ENCODE measurements at regions not wholly inside any gene's neighbourhood (a gene's known extent, or its start where the extent isn't known, plus 50 kb on each side); places are given as distances from the start of the nearest gene placed in this dataset.

DNA sequence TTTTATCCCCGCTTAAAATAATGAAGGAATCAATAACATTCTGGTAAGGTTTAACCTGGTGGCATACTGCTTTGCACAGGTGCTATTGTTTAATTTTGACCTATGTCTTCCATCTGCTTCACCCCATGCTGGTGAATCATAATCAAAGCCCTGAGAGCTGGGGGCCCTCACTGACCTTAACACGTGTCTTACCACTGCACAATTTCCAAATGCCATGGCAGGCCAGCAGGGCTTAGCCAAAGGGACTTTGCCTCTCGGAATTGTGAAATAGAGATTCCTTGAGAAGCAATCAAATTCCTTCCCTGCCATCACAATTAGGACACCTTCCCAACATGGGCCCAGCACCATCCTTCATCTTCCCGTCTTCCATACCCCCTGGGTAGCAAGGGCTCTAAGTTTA lies 242.6 kb upstream of the THBS1 start:
- no peak for DNase-seq
- no peak overlapping the region for H3K4me3 ChIP-seq
- WGBS, 5 donors = 64 to 90% (median 73%) methylated on average over 4 of the region's 4 CpGs
- intact Hi-C loops (cut with DNase I; ENCODE audit: low total_unique reads) = no loop called here
- H3K27me3 ChIP-seq (replicated peaks in 1 of 7) = no peaks in the 10 kb centered on the region
- H3K27ac ChIP-seq = no peak overlapping the region
- no peaks in the 10 kb centered on the region for H3K36me3 ChIP-seq
- TF ChIP-seq POLR2AphosphoS5 (IDR thresholded peaks at IDR 0.05) = no peak
- no peak for TF ChIP-seq CTCF (IDR thresholded peaks at IDR 0.05 in 8 of 11, conservative IDR thresholded peaks at IDR 0.05 in 3 of 11)
- no peak for TF ChIP-seq POLR2A (IDR thresholded peaks at IDR 0.05)
- peaks cover 0 to 10% (median 5%) of the 10 kb centered on the region in 8 donors for H3K9me3 ChIP-seq
- H3K4me1 ChIP-seq = no peaks in the 10 kb centered on the region

DNA sequence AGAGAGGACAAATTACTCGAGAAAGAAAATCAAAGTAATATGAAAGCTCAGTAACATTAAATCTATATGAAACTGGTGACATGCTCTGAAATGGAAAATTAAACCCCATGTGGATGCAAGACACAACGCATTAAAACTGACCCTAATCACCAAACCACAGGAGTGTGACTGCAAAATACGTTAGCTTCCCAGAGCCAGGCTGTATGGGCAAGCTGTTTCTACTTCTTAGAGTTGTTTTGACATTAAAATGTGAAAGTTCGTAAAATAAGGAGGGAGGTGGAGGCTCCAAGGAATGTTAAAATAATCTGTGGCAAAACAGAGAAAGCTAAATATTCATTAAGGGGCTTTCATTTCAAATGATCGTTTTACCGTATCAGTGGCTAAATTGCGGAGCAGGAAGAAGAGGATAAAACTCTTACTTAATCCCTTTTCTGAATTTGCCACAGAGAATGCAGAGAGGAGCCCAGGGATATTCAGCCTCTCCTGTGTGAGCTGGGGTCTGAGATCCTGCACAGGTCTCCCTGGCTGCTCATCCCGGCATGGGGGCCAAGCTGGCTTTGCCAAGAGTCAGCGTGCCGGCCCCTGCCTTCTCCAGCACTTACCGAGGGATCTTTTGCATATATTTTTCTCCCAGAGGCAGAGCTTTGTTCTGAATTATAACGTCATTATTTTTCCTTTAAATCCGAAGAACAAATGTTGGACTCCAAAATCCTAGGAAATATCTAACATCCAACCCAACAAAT lies 239.8 kb upstream of the THBS1 start:
- DNase-seq = no peak
- no peak for TF ChIP-seq CTCF (IDR thresholded peaks at IDR 0.05 in 8 of 11, conservative IDR thresholded peaks at IDR 0.05 in 3 of 11)
- no peak for TF ChIP-seq POLR2A (IDR thresholded peaks at IDR 0.05)
- no peak for TF ChIP-seq POLR2AphosphoS5 (IDR thresholded peaks at IDR 0.05)
- intact Hi-C loops (cut with DNase I; ENCODE audit: low total_unique reads) = no loop called here

DNA sequence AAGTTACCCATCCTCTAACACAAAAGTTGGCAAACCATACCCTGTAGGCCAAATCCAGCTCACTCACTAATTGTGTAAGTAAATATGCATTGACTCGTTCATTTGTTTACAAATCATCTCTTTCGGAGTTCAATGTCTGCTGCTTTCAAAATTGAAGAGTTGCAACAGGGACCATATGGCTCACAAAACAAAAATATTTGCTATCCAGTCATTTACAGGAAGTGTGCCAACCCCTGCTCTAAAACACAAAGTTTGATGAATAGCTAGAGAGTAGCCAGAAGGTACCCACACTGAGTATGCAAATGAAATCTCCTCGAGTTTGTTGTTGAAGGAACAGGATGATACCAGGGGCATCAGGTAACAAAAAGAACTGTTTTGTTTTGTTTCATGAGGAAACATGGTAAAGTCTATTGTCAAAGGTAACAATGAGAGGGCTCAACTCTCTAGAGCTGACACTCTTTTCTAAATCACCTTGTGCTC lies 236.2 kb upstream of the THBS1 start:
- no peaks in the 10 kb centered on the region for H3K27me3 ChIP-seq (replicated peaks in 1 of 7)
- H3K27ac ChIP-seq = no peak overlapping the region
- intact Hi-C loops (cut with DNase I; ENCODE audit: low total_unique reads) = no loop called here
- DNase-seq = no peak
- H3K36me3 ChIP-seq = no peaks in the 10 kb centered on the region
- peaks cover 0 to 19% (median 12%) of the 10 kb centered on the region in 8 donors for H3K9me3 ChIP-seq
- TF ChIP-seq POLR2AphosphoS5 (IDR thresholded peaks at IDR 0.05) (no peak), CTCF (IDR thresholded peaks at IDR 0.05 in 8 of 11, conservative IDR thresholded peaks at IDR 0.05 in 3 of 11) (no peak)
- no peaks in the 10 kb centered on the region for H3K4me1 ChIP-seq
- no peak overlapping the region for H3K4me3 ChIP-seq
- 56 to 80% (median 69%) methylated on average over 3 of the region's 3 CpGs for WGBS, 5 donors

More for the DNA sequence above, 239.8 kb upstream of the THBS1 start:
- no peaks in the 10 kb centered on the region for H3K4me1 ChIP-seq
- H3K27ac ChIP-seq = no peak overlapping the region
- no peaks in the 10 kb centered on the region for H3K27me3 ChIP-seq (replicated peaks in 1 of 7)
- no peak overlapping the region for H3K4me3 ChIP-seq
- peaks cover 0 to 19% (median 12%) of the 10 kb centered on the region in 8 donors for H3K9me3 ChIP-seq
- no peaks in the 10 kb centered on the region for H3K36me3 ChIP-seq
- 80 to 87% (median 84%) methylated on average over 13 of the region's 13 CpGs for WGBS, 5 donors

- intact Hi-C loops (cut with DNase I; ENCODE audit: low total_unique reads) = no loop called here
- 55 to 61% (median 59%) methylated on average over 3 of the region's 3 CpGs for WGBS, 5 donors
- TF ChIP-seq POLR2A (IDR thresholded peaks at IDR 0.05) (no peak), POLR2AphosphoS5 (IDR thresholded peaks at IDR 0.05) (no peak), CTCF (IDR thresholded peaks at IDR 0.05 in 8 of 11, conservative IDR thresholded peaks at IDR 0.05 in 3 of 11) (no peak)
These were observed 235.7 kb upstream of the THBS1 start for GRCh38 chr15:39345176-39345575.

More at GRCh38 chr15:39345176-39345575, 235.7 kb upstream of the THBS1 start:
- H3K4me3 ChIP-seq = no peak overlapping the region
- H3K27me3 ChIP-seq (replicated peaks in 1 of 7) = no peaks in the 10 kb centered on the region
- H3K4me1 ChIP-seq = no peaks in the 10 kb centered on the region
- H3K27ac ChIP-seq = no peak overlapping the region
- DNase-seq = no peak
- H3K36me3 ChIP-seq = no peaks in the 10 kb centered on the region
- H3K9me3 ChIP-seq = peaks cover 0 to 19% (median 12%) of the 10 kb centered on the region in 8 donors

Measured in spleen (tissue), 11 donors.